ENCODE measurements at regions not wholly inside any gene's neighbourhood (a gene's known extent, or its start where the extent isn't known, plus 50 kb on each side); places are given as distances from the start of the nearest gene placed in this dataset.
"Not testable (repeated sequence)": the region's sequence is repeated elsewhere in the genome, so short reads cannot be mapped to it uniquely, and the experiment has no call there.

DNA sequence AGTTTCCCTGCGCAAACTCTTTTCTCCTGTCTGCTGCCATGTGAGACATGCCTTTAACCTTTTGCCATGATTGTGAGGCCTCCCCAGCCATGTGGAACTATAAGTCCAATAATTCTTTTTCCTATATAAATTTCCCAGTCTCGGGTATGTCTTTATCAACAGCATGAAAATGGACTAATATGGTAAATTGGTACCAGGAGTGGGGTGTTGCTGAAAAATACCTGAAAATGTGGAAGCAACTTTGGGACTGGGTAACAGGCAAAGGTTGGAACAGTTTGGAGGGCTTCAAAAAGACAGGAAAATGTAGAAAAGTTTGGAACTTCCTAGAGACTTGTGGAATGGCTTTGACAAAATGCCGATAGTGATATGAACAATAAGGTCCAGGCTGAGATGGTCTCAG, 578.9 kb upstream of the CYLC2 start:
- TF ChIP-seq, protein P1, sequence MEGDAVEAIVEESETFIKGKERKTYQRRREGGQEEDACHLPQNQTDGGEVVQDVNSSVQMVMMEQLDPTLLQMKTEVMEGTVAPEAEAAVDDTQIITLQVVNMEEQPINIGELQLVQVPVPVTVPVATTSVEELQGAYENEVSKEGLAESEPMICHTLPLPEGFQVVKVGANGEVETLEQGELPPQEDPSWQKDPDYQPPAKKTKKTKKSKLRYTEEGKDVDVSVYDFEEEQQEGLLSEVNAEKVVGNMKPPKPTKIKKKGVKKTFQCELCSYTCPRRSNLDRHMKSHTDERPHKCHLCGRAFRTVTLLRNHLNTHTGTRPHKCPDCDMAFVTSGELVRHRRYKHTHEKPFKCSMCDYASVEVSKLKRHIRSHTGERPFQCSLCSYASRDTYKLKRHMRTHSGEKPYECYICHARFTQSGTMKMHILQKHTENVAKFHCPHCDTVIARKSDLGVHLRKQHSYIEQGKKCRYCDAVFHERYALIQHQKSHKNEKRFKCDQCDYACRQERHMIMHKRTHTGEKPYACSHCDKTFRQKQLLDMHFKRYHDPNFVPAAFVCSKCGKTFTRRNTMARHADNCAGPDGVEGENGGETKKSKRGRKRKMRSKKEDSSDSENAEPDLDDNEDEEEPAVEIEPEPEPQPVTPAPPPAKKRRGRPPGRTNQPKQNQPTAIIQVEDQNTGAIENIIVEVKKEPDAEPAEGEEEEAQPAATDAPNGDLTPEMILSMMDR (IDR thresholded peaks at IDR 0.05): not testable (repeated sequence)
- TF ChIP-seq POLR2A, POLR2AphosphoS5, EP300 (IDR thresholded peaks at IDR 0.05): not testable (repeated sequence)
